Stomach (tissue), 8 donors: ENCODE measurements at regions not wholly inside any gene's neighbourhood (a gene's known extent, or its start where the extent isn't known, plus 50 kb on each side); places are given as distances from the start of the nearest gene placed in this dataset.
A peak's percentile ranks its signal among the peaks of the same experiment; 100 is the strongest.

Source experiments
- DNase-seq, 2 donors: peaks; one replicate each; pipeline versions ENCODE4 v3.0.0 to v3.0.0-alpha.2; 2013 to 2019
- H3K27ac ChIP-seq, 5 donors: fragments of 200-600 bp in 4 of 5; sonication (generic) in 4 of 5; one replicate each; pipeline ENCODE4 v1.5.1; 2013 to 2019; ENCODE audit warnings: mild to moderate bottlenecking in 1 of 5, moderate library complexity in 1 of 5
- H3K27me3 ChIP-seq, 3 donors: fragments of 200-600 bp; sonication (generic); one replicate each; pipeline ENCODE4 v1.5.1; 2017 to 2019; ENCODE audit warnings: mixed run types in 1 of 3
- H3K36me3 ChIP-seq, 4 donors: fragments of 200-600 bp; sonication (generic); 1 replicate in 3 of 4; 2 replicates in 1 of 4; pipeline ENCODE4 v1.5.1; 2016 to 2019
- H3K4me1 ChIP-seq, 4 donors: fragments of 200-600 bp; sonication (generic); one replicate each; pipeline ENCODE4 v1.5.1; 2016 to 2019
- H3K4me3 ChIP-seq, 4 donors: fragments of 200-600 bp; sonication (generic) in 3 of 4; one replicate each; pipeline ENCODE4 v1.5.1; 2016 to 2019; ENCODE audit warnings: mild to moderate bottlenecking in 1 of 4
- H3K9me3 ChIP-seq, 4 donors: fragments of 200-600 bp; sonication (generic); one replicate each; pipeline ENCODE4 v1.5.1; 2016 to 2019
- EP300 ChIP-seq: sonication (generic); formaldehyde crosslinking; IDR thresholded peaks from one replicate; pipeline ENCODE4 v1.6.1; 2017; ENCODE audit warnings: antibody characterized with exemption
- POLR2A ChIP-seq, 4 donors: fragments of 450-650 bp; IDR thresholded peaks; one replicate each; pipeline ENCODE4 v1.6.1; 2016; ENCODE audit warnings: antibody characterized with exemption in 4 of 4, control low read depth in 2 of 4, mild to moderate bottlenecking in 1 of 4, moderate library complexity in 1 of 4
- POLR2AphosphoS5 ChIP-seq, 3 donors: sonication (generic); formaldehyde crosslinking; IDR thresholded peaks; one replicate each; pipeline ENCODE4 v1.6.1; 2016; ENCODE audit warnings: antibody characterized with exemption in 3 of 3
- WGBS, 5 donors: extraction: QIAGEN DNeasy Blood & Tissue Kit in 3 of 5; methylation state at CpG; one replicate each; pipeline versions ENCODE4 v1.1.5 to v1.1.7; 2013 to 2018; 5-methylcytosine and 5-hydroxymethylcytosine counted together
- intact Hi-C: fragments of 100-400 bp; cut with DNase I; formaldehyde crosslinking; loops from one replicate; pipeline ENCODE4 v1.15.1; 2023; ENCODE audit warnings: low total_unique reads
- TF ChIP-seq, protein P1 (sequence below), 7 experiments: fragments of 450-650 bp in 4 of 7; fragments of 200-600 bp in 3 of 7; sonication (generic) in 3 of 7; IDR thresholded peaks; one replicate each; pipeline ENCODE4 v1.5.1; 2016 to 2019; ENCODE audit warnings: antibody characterized with exemption in 7 of 7, control low read depth in 2 of 7, mild to moderate bottlenecking in 1 of 7
- donor health status: healthy with polysubstance abuse.
- donor health status: Bipolar disorder and iron deficiency.
- donor health status: healthy.

DNA sequence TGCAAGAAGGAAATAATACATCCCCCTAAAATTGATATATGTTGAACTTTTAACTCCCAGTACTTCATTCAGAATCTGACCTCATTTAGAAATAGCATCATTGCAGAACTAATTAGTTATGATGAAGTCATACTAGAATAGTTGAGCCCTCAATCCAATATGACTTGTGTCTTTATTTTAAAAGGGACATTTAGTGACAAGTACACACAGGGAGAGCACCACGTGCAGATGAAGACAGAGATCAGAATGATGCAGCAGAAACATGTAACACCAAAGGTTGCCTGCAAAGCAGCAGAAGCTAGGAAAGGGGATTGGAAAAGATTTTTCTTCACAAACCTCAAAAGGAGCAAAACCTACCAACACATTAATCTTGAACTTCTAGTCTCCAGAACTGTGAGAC lies 2602.5 kb downstream of the PCDH9 start:
- TF ChIP-seq, protein P1, sequence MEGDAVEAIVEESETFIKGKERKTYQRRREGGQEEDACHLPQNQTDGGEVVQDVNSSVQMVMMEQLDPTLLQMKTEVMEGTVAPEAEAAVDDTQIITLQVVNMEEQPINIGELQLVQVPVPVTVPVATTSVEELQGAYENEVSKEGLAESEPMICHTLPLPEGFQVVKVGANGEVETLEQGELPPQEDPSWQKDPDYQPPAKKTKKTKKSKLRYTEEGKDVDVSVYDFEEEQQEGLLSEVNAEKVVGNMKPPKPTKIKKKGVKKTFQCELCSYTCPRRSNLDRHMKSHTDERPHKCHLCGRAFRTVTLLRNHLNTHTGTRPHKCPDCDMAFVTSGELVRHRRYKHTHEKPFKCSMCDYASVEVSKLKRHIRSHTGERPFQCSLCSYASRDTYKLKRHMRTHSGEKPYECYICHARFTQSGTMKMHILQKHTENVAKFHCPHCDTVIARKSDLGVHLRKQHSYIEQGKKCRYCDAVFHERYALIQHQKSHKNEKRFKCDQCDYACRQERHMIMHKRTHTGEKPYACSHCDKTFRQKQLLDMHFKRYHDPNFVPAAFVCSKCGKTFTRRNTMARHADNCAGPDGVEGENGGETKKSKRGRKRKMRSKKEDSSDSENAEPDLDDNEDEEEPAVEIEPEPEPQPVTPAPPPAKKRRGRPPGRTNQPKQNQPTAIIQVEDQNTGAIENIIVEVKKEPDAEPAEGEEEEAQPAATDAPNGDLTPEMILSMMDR (IDR thresholded peaks at IDR 0.05) = no peak
- TF ChIP-seq EP300 = no peak
- TF ChIP-seq POLR2A (IDR thresholded peaks at IDR 0.05) = no peak
- TF ChIP-seq POLR2AphosphoS5 (IDR thresholded peaks at IDR 0.05) = no peak
- no peak for DNase-seq
- 27 to 64% (median 52%) methylated on average over 1 of the region's 1 CpG for WGBS, 5 donors
- no peak overlapping the region for H3K27ac ChIP-seq
- intact Hi-C loops = no loop called here
- no peaks in the 10 kb centered on the region for H3K4me1 ChIP-seq
- no peak overlapping the region for H3K4me3 ChIP-seq
- H3K36me3 ChIP-seq = no peaks in the 10 kb centered on the region
- no peaks in the 10 kb centered on the region for H3K9me3 ChIP-seq
- H3K27me3 ChIP-seq = no peaks in the 10 kb centered on the region

DNA sequence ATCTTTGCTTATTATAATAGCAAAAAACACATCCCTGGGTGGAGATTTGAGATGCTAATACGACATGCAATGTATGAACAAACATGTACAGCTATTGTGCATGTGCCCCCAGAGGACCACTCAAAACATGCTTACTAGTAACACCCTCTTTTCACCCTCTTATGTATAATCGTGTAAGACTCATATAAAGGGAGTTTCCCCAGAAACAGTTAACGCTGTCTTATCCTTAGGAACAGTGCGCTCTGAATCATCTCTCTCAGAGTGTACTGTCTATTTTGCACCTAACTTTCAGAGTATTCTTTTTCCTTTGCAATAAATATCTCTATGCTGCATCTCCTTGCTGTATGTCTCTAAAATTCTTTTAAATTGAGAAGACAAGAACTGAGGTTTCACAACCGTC lies 2604.0 kb downstream of the PCDH9 start:
- no peak for DNase-seq
- Histone ChIP-seq H3K36me3 (no peaks in the 10 kb centered on the region), H3K4me3 (no peak overlapping the region), H3K4me1 (no peaks in the 10 kb centered on the region), H3K9me3 (no peaks in the 10 kb centered on the region), H3K27me3 (no peaks in the 10 kb centered on the region), H3K27ac (no peak overlapping the region)
- TF ChIP-seq POLR2A (IDR thresholded peaks at IDR 0.05) (no peak), POLR2AphosphoS5 (IDR thresholded peaks at IDR 0.05) (no peak), EP300 (no peak)
- TF ChIP-seq, protein P1 (IDR thresholded peaks at IDR 0.05) = no peak
- 85 to 89% (median 87%) methylated on average over 5 of the region's 5 CpGs for WGBS, 5 donors
- intact Hi-C loops = no loop called here

DNA sequence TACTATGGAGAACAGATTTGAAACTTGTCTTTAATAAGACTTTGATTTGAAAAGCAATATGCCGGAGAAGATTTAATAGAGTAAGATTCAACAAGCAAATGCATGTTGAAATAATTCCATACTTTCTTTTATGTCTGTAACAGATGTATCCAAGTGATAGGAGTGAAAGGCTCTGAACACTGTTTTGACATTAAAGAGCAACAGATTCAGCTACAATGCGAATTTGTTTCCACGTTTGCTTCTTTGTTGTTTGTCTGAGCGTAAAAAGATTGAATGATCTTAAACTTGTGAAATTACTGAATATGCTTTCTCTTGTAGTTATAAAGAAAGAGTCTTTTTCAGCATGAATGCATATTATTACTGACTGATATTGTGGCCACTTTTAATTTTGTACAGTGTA lies 2612.9 kb downstream of the PCDH9 start:
- 84 to 94% (median 89%) methylated on average over 4 of the region's 4 CpGs for WGBS, 5 donors
- Histone ChIP-seq H3K27ac (no peak overlapping the region), H3K27me3 (no peaks in the 10 kb centered on the region), H3K36me3 (no peaks in the 10 kb centered on the region), H3K4me3 (no peak overlapping the region), H3K9me3 (no peaks in the 10 kb centered on the region), H3K4me1 (no peaks in the 10 kb centered on the region)
- DNase-seq = no peak
- no peak for TF ChIP-seq POLR2AphosphoS5 (IDR thresholded peaks at IDR 0.05)
- TF ChIP-seq, protein P1 (IDR thresholded peaks at IDR 0.05) = no peak
- TF ChIP-seq EP300 = no peak
- no peak for TF ChIP-seq POLR2A (IDR thresholded peaks at IDR 0.05)
- intact Hi-C loops = no loop called here

- H3K27ac ChIP-seq = no peak overlapping the region
- no peaks in the 10 kb centered on the region for H3K36me3 ChIP-seq
- intact Hi-C loops = no loop called here
- H3K4me1 ChIP-seq = no peaks in the 10 kb centered on the region
- H3K4me3 ChIP-seq = no peak overlapping the region
- no peaks in the 10 kb centered on the region for H3K9me3 ChIP-seq
- peak in 1 of 2 donors; percentile 1 for DNase-seq
- no peak for TF ChIP-seq EP300
- no peak for TF ChIP-seq POLR2AphosphoS5 (IDR thresholded peaks at IDR 0.05)
- TF ChIP-seq POLR2A (IDR thresholded peaks at IDR 0.05) = no peak
- TF ChIP-seq, protein P1 (IDR thresholded peaks at IDR 0.05) = no peak
- H3K27me3 ChIP-seq = no peaks in the 10 kb centered on the region
These were observed 2638.2 kb downstream of the PCDH9 start for GRCh38 chr13:64591971-64592370.
